ENCODE measurements at regions not wholly inside any gene's neighbourhood (a gene's known extent, or its start where the extent isn't known, plus 50 kb on each side); places are given as distances from the start of the nearest gene placed in this dataset.

DNA sequence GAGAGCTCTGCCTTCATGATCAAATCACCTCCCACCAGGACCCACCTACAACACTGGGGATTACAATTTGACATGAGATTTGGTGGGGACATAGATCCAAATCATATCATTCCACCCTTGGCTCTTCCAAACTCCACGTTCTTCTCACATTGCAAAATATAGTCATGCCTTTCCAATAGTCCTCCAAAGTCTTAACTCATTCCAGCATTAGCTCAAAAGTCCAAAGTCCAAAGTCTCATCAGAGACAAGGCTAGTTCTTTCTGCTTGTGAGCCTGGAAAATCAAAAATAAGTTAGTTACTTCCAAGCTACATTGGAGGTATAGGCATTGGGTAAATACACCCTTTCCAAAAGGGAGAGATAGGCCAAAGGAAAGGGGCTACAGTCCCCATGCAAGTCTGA is 186.9 kb upstream of the PAPPA start:
- TF ChIP-seq, protein P1, sequence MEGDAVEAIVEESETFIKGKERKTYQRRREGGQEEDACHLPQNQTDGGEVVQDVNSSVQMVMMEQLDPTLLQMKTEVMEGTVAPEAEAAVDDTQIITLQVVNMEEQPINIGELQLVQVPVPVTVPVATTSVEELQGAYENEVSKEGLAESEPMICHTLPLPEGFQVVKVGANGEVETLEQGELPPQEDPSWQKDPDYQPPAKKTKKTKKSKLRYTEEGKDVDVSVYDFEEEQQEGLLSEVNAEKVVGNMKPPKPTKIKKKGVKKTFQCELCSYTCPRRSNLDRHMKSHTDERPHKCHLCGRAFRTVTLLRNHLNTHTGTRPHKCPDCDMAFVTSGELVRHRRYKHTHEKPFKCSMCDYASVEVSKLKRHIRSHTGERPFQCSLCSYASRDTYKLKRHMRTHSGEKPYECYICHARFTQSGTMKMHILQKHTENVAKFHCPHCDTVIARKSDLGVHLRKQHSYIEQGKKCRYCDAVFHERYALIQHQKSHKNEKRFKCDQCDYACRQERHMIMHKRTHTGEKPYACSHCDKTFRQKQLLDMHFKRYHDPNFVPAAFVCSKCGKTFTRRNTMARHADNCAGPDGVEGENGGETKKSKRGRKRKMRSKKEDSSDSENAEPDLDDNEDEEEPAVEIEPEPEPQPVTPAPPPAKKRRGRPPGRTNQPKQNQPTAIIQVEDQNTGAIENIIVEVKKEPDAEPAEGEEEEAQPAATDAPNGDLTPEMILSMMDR (IDR thresholded peaks at IDR 0.05) = no peak
- no peak for TF ChIP-seq ZFX (IDR thresholded peaks at IDR 0.05; ENCODE audit: borderline replicate concordance)

Measured in 22Rv1 (cell line).